WI38 (cell line): ENCODE measurements at regions not wholly inside any gene's neighbourhood (a gene's known extent, or its start where the extent isn't known, plus 50 kb on each side); places are given as distances from the start of the nearest gene placed in this dataset.
"Not testable (repeated sequence)": the region's sequence is repeated elsewhere in the genome, so short reads cannot be mapped to it uniquely, and the experiment has no call there.

Experiments
- H3K4me3 ChIP-seq: 2 replicates; pipeline ENCODE4 v1.5.1; 2011; ENCODE audit warnings: low read depth, mild to moderate bottlenecking, control low read depth, low read length
- CTCF ChIP-seq: IDR thresholded peaks from 2 replicates; pipeline ENCODE4 v1.5.1; 2012; ENCODE audit warnings: low read depth, mild to moderate bottlenecking, control low read depth, low read length

DNA sequence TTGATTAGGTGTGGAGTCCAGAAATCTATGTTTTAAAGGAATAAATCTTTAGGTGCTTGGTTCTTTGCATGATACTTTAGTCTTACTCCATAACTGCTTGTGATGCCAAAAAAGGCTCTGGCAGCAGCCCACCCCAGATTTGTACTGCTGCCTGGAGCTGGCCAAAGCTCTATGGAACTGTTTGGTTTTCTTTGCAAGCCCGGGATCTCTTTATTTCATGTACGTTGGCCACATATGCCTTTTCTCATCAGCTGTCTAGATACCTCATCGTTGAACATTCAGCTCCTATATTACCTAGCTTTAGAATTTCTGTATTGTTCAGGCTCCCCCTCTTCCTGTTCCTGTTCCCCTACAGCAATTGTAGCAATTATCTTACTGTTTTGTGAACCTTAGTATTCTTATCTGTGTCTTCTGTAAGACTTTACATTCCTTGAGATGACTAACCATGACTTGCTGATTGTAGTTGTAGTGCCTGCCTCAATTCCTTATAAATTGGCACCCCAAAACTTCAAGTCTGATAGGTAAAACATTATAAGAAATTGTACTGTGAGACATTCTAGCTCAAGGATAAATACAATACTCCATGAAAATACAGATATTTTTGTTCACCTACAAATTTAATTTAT, 199.4 kb upstream of the GPRIN3 start:
- H3K4me3 ChIP-seq = no peak overlapping the region
- TF ChIP-seq CTCF = no peak

DNA sequence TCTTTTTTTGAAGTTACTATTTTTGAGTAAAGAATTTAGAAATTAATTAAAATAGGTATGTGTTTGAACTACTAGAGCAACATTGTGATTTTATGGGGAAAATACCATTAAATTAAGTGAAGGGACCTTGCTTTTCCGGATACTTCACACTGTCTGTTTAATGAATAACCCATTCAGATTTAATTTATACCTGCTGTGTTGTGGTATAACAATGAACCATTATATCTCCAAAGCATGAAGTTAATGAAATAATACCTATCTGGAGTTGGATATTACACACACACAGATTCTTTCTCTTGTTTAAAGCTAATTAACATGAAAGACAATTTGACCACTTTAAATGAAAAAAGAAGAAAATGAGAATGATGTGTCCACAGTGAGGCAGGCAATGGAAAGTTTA, 195.0 kb upstream of the GPRIN3 start:
- TF ChIP-seq CTCF = no peak
- H3K4me3 ChIP-seq = no peak overlapping the region

DNA sequence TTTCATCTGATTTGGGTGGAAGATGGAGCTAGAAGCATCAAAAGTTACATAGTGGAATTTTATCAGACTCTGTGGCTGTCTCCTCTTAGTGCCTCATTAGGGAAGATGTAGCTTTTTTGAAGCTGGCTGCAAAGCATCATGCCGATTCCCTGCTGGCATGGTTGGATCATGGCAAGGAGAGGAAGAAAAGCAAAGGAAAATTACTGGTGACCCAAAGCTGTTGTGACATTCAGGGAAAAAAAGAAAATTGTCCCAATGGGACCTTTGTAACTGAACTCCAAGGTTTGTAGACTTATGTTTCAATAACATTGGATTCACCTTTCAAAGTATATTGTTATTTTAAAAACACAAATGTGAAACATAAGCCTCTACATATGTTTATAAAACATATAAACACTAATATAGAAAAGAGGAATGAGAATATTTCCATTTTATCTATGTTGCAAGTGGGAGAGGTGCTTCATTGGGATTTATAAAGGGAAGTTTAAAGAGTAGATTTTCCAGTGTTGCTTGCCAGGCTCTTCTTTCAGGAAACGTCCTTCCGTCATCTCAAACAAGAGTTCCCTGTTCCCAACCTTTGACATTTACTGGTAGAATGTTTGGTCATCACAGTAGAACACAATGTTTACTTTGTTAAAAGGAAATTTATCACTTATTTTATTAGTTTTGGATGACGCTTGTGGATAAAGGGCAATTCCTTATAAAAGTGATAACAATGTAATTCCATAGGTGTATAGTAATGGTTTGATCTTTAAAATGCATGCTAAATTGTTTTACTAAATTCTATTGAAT, 190.1 kb upstream of the GPRIN3 start:
- no peak for TF ChIP-seq CTCF
- H3K4me3 ChIP-seq = no peak overlapping the region

- H3K4me3 ChIP-seq = no peak overlapping the region
- no peak for TF ChIP-seq CTCF
Measured at GRCh38 chr4:89496851-89497250, 189.3 kb upstream of the GPRIN3 start.

GRCh38 chr4:89493367-89493766, 185.8 kb upstream of the GPRIN3 start:
- TF ChIP-seq CTCF = no peak
- no peak overlapping the region for H3K4me3 ChIP-seq

DNA sequence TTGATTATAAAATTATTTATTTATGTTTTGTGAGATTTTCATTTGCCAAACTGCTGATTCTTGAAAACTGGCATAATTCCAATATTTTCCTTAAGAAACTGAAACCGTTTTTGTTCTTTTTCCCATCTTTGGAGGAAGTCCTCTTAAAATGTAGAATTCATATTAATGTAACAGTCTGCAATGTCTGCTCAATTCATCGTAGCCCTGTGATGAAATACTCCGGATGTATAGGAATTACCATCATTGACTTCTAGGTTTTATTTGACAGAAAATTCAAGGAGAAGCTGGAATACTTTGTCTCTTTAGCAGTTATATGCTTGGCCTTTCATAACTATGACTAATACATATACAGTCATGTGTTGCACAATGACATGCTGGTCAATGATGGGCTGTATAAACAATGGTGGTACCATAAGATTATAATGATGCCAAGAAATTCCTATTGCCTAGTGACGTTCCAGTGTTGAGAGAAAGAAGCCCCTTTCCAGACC, 185.0 kb upstream of the GPRIN3 start:
- no peak overlapping the region for H3K4me3 ChIP-seq
- TF ChIP-seq CTCF = no peak

GRCh38 chr4:89491761-89492160, 184.2 kb upstream of the GPRIN3 start:
- no peak for TF ChIP-seq CTCF
- no peak overlapping the region for H3K4me3 ChIP-seq

GRCh38 chr4:89489921-89490431, 182.4 kb upstream of the GPRIN3 start:
- not testable (repeated sequence) for H3K4me3 ChIP-seq
